Stimulated activated naive CD8-positive, alpha-beta T cell treated with anti-CD3 and anti-CD28 coated beads, Interleukin-15, amount 100 ng/mL, for 72 hours (primary cell): ENCODE measurements at regions not wholly inside any gene's neighbourhood (a gene's known extent, or its start where the extent isn't known, plus 50 kb on each side); places are given as distances from the start of the nearest gene placed in this dataset.

ENCODE experiments used
- ATAC-seq: fragments of 150-1000 bp; cut with Tn5 transposase; 2 replicates; pipeline ENCODE4 v1.10.0; 2021; ENCODE audit warnings: mild to moderate bottlenecking, moderate library complexity
- DNase-seq, 2 donors: peaks; one replicate each; pipeline ENCODE4 v3.0.0; 2021 to 2022
- H3K27ac Mint-ChIP-seq, 2 donors: one replicate each; pipeline ENCODE4 v1.8.0; 2022; ENCODE audit warnings: mild to moderate bottlenecking in 2 of 2, mixed read lengths in 2 of 2, moderate library complexity in 2 of 2
- H3K27me3 Mint-ChIP-seq: one replicate; pipeline ENCODE4 v1.8.0; 2022; ENCODE audit warnings: mixed read lengths
- H3K4me1 Mint-ChIP-seq: one replicate; pipeline ENCODE4 v1.8.0; 2022; ENCODE audit warnings: mild to moderate bottlenecking, mixed read lengths
- H3K4me3 Mint-ChIP-seq, 2 donors: one replicate each; pipeline ENCODE4 v1.8.0; 2022; ENCODE audit warnings: mild to moderate bottlenecking in 2 of 2, mixed read lengths in 2 of 2, moderate library complexity in 1 of 2
- H3K9me3 Mint-ChIP-seq, 2 donors: one replicate each; pipeline ENCODE4 v1.8.0; 2022; ENCODE audit warnings: mixed read lengths in 2 of 2

DNA sequence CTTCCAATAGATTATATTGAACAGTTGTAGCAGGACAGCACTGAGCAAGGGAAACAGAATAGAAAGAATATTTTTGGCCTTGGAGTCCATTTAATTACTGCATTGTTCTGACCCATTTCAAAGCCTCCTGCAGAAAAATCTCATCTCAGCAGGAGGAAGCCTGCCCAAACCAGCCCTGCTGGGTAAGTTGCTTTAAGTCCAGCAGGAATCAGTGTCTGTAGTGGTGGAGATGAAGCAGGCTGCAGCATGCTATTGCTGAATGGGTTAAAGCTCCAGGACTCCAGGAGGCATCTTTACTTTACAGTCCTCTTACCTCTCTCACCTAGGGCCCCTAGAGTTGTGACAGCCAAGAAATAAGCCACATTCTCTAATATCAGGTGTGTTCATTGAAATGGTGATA lies 380.3 kb upstream of the THBS1 start:
- no peak for DNase-seq
- peaks cover 25% of the 10 kb centered on the region for H3K27me3 Mint-ChIP-seq
- no peak for ATAC-seq

DNA sequence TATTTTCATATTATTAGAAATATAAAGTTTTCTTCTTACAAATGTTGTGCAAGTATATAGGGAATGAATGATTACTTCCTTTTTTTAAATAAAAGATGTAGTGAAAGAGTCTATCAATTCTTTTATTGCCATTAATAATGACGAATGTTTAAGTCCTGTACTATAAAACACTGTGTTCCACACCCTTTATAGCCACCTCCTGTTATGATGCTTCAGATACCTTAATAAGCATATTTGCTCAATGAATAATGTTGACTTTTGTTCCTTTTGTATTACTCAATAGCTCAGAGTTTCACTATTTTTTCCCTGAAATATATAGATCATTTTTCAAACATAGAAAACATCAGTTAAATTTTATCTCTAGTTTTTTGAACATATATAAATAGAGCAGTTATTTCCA lies 378.2 kb upstream of the THBS1 start:
- no peak for DNase-seq
- Mint-ChIP-seq H3K4me1 (no peaks in the 10 kb centered on the region), H3K4me3 (no peak overlapping the region), H3K27me3 (peaks cover 31% of the 10 kb centered on the region), H3K9me3 (no peaks in the 10 kb centered on the region), H3K27ac (no peak overlapping the region)
- no peak for ATAC-seq

More for the DNA sequence above, 380.3 kb upstream of the THBS1 start:
- H3K4me1 Mint-ChIP-seq: no peaks in the 10 kb centered on the region
- H3K27ac Mint-ChIP-seq: no peak overlapping the region
- no peaks in the 10 kb centered on the region for H3K9me3 Mint-ChIP-seq
- H3K4me3 Mint-ChIP-seq: no peak overlapping the region

DNA sequence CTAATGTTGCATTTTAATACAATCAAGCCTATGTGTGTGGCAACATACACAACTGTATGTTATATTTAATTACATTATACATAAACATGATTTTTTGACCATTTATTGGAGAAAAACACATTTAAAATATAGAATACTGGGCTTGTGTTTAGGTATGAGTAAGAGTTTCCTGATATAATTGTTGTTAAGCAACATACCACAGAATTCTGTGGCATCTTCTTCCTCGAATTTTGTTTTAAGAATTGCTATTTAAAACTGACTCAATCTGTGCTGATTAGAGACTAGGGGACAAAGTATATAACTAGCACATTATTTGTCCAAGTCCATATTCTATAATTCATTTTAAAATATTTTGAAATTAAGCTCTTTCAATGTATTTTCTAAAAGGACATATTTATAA lies 376.8 kb upstream of the THBS1 start:
- no peaks in the 10 kb centered on the region for H3K4me1 Mint-ChIP-seq
- H3K4me3 Mint-ChIP-seq: no peak overlapping the region
- DNase-seq: no peak
- H3K27me3 Mint-ChIP-seq: peaks cover 31% of the 10 kb centered on the region
- ATAC-seq: no peak
- H3K9me3 Mint-ChIP-seq: no peaks in the 10 kb centered on the region
- H3K27ac Mint-ChIP-seq: no peak overlapping the region

DNA sequence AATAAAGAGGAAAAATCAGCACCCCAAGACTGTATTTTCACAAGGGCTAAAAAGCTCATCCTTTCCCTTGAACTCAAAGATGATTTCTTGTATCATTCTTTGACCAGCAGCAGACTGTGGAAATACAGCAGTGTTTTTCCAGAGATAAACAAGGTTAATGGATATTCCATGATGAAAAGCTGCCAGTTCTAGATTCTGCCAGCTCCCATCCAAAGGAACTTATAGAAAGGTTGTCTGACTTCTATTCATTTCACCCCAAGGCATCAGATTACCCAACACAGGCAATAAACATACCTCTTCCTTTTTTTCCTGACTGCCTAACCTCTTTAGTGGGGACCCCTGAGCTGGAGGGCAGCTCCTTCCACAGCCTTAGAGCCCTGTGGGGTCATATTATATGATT lies 375.8 kb upstream of the THBS1 start:
- peaks cover 31% of the 10 kb centered on the region for H3K27me3 Mint-ChIP-seq
- DNase-seq (no peak), ATAC-seq (no peak)
- no peak overlapping the region for H3K27ac Mint-ChIP-seq
- no peak overlapping the region for H3K4me3 Mint-ChIP-seq
- H3K9me3 Mint-ChIP-seq: no peaks in the 10 kb centered on the region
- no peaks in the 10 kb centered on the region for H3K4me1 Mint-ChIP-seq

DNA sequence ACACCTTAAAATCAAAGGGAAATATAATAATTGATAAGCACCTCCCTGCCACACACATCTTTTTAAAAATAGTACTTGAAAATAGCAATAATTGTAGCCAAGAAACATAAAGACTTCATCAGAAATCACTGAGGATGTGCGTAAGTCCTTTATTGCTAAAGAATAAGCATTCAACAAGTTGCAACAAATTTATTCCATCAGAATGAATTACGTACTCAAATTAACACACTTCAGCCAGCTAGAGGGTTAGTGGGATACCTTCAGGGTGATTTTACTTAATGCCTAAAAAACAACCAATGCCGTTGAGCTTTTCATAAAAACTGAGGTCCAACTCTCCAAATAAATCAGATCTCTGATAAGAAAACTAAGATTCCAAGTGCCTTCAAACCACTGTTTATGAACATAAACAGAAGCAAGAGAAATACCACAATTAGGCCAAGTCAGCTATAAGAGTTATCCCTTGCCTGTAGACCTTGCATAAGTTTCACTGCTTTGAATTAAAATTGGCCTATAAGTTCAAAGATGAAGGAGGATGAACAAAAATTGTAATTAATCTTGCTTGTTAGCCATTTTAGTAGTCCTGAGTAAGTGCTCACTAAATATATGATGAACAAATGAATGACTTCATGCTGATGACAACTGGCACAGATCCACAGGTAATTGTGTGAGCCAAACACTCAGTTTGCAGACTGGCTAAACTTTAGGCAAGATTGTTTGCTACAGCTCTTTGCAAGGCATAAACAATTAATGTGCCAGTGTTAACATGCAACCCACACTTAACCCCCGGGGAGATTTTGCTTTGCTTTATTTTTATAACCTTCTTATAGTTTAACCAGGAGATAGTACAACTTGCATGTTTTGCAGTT lies 375.1 kb upstream of the THBS1 start:
- Mint-ChIP-seq H3K27ac (no peak overlapping the region), H3K4me1 (no peaks in the 10 kb centered on the region), H3K27me3 (peaks cover 31% of the 10 kb centered on the region), H3K9me3 (no peaks in the 10 kb centered on the region), H3K4me3 (no peak overlapping the region)
- ATAC-seq: no peak
- no peak for DNase-seq

DNA sequence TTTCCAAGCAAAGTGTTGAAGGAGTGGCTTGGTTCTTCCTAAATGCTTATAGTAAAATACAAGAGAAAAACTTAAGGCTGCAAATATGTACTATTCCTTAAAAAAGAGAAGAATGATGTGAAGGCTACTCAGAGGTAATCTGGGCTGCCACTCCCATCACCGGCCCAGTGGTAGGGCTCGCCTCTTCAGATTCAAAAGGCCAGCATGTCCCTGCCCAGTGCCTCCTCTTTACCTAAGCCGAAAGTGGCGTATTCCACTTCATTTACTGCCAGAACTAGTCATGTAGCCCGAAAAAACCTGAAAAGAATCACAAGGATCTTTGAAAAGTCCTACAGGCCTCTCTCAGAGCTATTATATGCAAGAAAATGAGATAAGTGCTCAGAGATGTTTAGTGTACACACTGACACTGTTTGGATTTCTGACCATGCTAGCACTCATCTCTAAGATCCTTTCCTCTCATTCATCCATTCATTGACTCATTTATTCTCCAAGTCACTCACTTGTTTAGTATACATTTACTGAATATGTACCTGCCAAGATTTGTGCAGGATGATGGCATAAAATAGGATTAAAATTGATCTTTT lies 373.3 kb upstream of the THBS1 start:
- Mint-ChIP-seq H3K9me3 (peaks cover 0 to 7% of the 10 kb centered on the region in 2 donors), H3K4me3 (no peak overlapping the region), H3K4me1 (no peaks in the 10 kb centered on the region), H3K27me3 (peaks cover 23% of the 10 kb centered on the region), H3K27ac (no peak overlapping the region)
- no peak for DNase-seq
- no peak for ATAC-seq

DNA sequence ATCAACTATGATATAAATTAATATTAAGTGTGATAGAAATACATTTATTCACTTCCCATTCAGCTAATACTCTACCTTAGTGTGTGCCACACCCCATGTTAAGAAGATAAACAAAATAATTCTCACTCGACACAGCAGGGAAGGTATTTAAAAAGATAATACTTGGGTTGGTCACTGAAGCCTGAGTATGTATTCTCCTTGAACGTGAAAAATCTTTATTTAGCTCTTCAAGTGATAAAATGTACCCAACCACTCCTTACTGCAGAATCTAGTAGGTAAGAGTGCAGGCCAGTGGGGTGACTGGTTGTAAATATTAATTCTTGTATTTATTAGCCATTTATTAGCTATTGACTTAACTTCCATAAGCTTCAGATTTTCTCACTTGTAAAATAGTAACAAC lies 372.7 kb upstream of the THBS1 start:
- Mint-ChIP-seq H3K9me3 (peaks cover 0 to 7% of the 10 kb centered on the region in 2 donors), H3K27ac (no peak overlapping the region), H3K4me3 (no peak overlapping the region), H3K27me3 (peaks cover 23% of the 10 kb centered on the region), H3K4me1 (no peaks in the 10 kb centered on the region)
- no peak for DNase-seq
- ATAC-seq: no peak

DNA sequence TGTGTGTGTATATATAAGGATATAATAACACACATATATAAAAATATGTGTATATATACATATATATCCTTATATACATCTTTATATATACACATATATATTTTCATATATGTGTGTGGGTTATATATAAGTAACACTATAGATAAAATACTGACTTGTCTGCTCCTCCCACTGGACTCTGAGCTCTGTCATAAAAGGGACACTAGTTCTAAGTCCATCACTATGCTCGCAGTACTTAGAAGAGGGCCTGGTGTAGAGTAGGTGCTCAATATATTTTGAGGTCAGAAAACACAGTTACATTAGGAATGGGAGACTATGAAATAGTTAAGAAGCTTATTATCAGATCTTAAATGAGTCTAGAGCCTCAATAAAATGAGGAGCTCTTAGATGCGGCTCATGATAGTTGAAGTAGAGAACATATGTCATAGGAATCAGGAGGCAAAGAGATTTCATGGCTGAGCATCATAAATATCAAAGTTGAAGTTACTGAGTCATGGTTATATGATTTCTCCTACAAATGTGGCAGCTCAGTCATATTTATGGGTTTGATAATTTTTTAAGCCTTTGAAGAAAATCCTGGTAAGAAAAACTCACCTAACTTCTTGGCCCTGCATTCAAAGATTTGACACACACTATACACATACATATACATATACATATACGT lies 371.2 kb upstream of the THBS1 start:
- no peaks in the 10 kb centered on the region for H3K4me1 Mint-ChIP-seq
- H3K27me3 Mint-ChIP-seq: peaks cover 28% of the 10 kb centered on the region
- DNase-seq (no peak), ATAC-seq (no peak)
- H3K9me3 Mint-ChIP-seq: peaks cover 0 to 7% of the 10 kb centered on the region in 2 donors
- no peak overlapping the region for H3K4me3 Mint-ChIP-seq
- no peak overlapping the region for H3K27ac Mint-ChIP-seq

DNA sequence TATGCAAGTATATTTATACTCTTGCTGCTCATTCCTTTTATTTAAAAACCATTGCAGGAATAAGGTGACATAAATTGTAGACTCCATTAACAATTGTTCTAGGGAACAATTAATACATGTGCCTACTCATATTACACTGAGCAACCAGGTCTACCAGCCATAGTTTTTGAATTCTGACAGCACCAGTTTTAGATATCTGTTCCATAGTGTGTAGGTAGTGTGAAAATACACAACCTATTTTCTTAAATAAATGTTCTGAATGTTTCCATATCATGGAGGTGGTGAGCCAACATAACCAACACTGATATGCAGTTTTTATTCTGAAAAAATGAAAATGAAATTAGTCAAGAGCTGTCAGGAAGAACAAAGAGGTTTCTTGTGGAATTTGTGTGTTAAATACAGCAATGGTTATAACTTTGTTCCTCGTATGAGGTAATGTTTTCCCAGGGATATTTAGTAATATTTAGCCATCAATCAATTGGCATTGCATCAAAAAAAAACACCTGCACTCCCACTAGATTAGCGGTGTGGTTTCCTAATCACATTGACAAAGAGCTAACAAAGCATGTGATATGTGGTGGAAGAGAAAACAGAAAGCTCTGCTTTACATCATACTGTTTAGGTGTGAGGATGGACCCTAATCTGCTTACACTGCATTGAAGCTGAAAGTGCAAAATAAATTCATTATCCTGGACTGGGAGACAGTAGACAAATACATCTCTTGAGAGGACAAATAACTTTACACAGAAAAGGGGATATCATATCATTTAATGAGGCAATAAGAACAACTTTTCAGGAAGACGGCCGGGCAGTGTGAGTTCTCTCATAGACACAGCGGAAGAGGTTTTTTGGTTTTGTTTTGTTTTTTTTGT lies 369.5 kb upstream of the THBS1 start:
- DNase-seq: no peak
- Mint-ChIP-seq H3K4me1 (no peaks in the 10 kb centered on the region), H3K4me3 (no peak overlapping the region), H3K27me3 (peaks cover 20% of the 10 kb centered on the region), H3K27ac (no peak overlapping the region), H3K9me3 (peaks cover 0 to 7% of the 10 kb centered on the region in 2 donors)
- ATAC-seq: no peak

DNA sequence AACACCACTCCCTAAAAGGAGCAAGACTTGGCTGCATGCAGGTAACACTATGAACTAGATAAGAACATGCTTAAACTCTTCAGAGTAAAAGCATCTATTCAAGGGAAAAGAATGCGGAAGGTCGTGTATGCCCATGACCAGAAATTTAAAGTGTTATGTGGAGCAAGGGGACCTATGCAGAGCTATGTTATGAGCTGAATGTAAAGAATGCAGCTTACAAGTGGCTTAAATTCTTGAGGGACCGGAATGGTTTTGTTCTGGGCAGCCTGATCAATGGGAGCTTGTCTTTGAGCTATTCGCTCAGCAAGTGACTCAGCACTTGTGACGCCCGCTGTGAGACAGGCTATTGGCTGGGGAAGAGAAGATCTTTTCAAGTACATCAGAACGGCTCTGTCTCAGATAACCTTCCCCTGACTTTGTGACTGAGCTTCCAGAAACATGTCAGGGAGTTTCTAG lies 367.5 kb upstream of the THBS1 start:
- Mint-ChIP-seq H3K4me3 (no peak overlapping the region), H3K27ac (no peak overlapping the region), H3K9me3 (peaks cover 0 to 7% of the 10 kb centered on the region in 2 donors), H3K4me1 (no peaks in the 10 kb centered on the region), H3K27me3 (peaks cover 37% of the 10 kb centered on the region)
- ATAC-seq (no peak), DNase-seq (no peak)

DNA sequence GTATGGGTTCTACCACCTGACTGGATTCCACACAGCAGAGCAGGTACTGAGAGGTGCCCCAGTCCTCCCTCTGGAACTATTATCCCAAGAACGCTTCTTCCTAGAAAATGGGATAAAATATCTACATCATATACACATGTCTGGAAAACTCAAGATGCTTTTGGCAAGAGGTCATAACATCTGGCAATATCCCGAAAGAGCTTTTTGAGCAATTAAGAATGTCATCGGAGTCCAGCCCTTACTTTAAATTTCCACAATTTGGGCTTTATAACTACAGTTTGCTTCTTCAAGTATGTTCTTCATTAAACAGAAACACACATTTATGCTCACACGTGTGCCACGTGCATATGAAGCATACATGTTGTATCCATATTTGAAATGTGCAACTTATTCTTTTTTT lies 365.9 kb upstream of the THBS1 start:
- Mint-ChIP-seq H3K27me3 (peaks cover 51% of the 10 kb centered on the region), H3K27ac (no peak overlapping the region), H3K9me3 (peaks cover 0 to 7% of the 10 kb centered on the region in 2 donors), H3K4me3 (no peak overlapping the region), H3K4me1 (no peaks in the 10 kb centered on the region)
- DNase-seq (no peak), ATAC-seq (no peak)

DNA sequence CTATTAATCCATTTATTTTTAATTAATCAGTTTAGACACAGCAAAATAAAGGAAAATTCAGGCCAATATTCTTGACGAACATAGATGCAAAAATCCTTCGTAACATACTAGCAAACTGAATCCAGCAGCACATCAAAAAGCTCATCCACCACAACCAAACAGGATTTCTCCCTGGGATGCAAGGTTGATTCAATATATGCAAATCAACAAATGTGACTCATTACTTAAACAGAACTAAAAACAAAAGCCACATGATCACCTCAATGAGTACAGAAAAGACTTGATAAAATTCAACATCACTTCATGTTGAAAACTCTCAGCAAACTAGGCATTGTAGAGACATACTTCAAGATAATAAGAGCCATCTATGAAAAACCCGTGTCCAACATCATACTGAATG lies 364.1 kb upstream of the THBS1 start:
- Mint-ChIP-seq H3K9me3 (peaks cover 0 to 2% of the 10 kb centered on the region in 2 donors), H3K27me3 (peaks cover 54% of the 10 kb centered on the region), H3K4me3 (no peak overlapping the region), H3K27ac (no peak overlapping the region), H3K4me1 (no peaks in the 10 kb centered on the region)
- ATAC-seq (no peak), DNase-seq (no peak)

DNA sequence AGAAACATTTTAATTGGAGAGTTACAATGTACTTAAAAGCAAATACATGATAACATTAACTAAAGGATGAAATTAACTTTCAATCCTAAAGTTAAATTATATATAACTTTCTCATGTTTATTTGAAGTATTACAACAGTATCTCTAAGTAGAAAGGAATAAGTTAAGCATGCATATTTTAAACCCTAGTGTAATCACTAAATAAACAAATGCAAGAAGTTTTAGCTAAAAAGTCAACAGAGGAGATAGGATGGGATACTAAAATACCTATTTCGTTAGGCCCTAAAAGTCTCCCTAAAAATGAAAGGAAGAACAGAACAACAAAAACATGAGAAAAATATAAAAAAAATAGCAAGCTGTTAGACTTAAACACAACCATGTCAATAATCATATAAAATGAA lies 361.3 kb upstream of the THBS1 start:
- DNase-seq (no peak), ATAC-seq (no peak)
- Mint-ChIP-seq H3K4me1 (no peaks in the 10 kb centered on the region), H3K27ac (no peak overlapping the region), H3K27me3 (peaks cover 40% of the 10 kb centered on the region), H3K9me3 (no peaks in the 10 kb centered on the region), H3K4me3 (no peak overlapping the region)

DNA sequence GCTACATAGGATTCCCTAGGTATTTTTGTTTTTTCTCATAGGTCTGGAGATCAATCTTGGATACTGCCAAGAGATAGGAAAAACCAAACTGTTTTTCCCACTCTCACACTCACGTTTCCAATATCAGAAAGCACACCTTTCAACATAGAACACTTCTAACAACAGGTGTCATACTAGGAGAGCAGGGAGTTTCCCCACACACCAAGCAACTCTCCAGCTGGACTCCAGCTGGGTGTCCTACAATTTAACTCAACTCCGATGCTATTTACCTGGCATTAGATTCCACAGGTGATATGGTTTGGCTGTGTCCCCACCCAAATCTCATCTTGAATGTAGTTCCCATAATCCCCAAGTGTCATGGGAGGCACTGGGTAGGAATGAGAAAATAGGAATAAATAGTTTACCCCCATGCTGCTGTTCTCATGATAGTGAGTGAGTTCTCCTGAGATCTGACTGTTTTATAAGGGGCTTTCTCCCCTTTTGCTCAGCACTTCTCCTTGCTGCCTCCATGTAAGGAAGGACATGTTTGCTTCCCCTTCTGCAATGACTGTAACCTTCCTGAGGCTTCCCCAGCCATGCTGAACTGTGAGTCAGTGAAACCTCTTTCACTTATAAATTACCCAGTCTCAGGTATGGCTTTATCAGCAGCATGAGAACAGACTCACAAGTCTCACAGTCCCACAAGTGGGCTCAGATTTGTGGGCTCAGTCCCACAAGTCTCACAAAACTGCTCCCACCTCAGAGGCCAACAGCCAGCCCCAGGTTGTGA lies 354.5 kb upstream of the THBS1 start:
- Mint-ChIP-seq H3K9me3 (no peaks in the 10 kb centered on the region), H3K27me3 (peaks cover 7% of the 10 kb centered on the region), H3K4me1 (no peaks in the 10 kb centered on the region), H3K27ac (no peak overlapping the region), H3K4me3 (no peak overlapping the region)
- ATAC-seq (no peak), DNase-seq (no peak)

DNA sequence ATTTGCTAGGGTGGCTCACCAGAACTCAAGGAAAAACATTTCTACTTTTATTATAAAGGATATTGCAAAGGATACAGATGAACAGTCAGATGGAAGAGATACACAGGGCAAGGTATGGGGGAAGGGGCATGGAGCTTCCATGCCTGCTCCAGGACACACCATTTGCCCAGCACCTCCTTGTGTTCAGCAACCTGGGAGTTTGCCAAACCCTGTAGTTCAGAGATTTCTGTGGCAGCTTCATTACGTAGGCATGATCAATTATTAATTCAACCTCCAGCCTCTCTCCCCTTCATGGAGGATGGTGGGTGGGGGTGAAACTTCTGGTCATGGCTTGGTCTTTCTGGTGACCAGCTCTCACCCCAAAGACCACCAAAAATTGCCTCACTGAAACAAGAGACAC lies 353.9 kb upstream of the THBS1 start:
- Mint-ChIP-seq H3K4me1 (no peaks in the 10 kb centered on the region), H3K27ac (no peak overlapping the region), H3K27me3 (peaks cover 7% of the 10 kb centered on the region), H3K9me3 (no peaks in the 10 kb centered on the region), H3K4me3 (no peak overlapping the region)
- DNase-seq (no peak), ATAC-seq (no peak)
